HG03196 (cell line): ENCODE measurements at regions not wholly inside any gene's neighbourhood (a gene's known extent, or its start where the extent isn't known, plus 50 kb on each side); places are given as distances from the start of the nearest gene placed in this dataset.

Experiments
- ATAC-seq: cut with Tn5 transposase; IDR thresholded peaks from one replicate; pipeline ENCODE4 v1.9.1; 2021; ENCODE audit not compliant: unreplicated experiment

DNA sequence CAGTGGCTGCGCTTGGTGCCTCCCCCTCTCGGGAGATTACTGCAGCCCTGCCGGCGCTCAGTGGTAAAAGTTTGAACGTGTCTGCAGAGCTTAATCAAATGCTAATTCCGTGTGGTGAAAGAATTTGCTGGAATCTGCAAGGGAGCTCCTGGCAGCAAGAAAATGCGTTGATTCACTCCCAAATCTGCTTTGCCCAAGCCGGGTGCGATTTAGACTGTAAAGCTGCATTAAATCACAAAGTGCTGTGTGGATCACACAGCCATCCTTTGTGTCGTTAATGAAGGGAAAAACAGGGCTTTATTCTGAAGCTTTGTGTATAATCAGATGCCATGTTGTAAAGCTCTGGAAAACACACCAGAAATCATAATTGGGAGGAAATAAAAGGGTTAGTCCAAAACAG is 444.1 kb downstream of the BCOR start:
- ATAC-seq, result no peak

GRCh38 chrX:39654183-39654925 is 443.4 kb downstream of the BCOR start:
- ATAC-seq, result no peak

DNA sequence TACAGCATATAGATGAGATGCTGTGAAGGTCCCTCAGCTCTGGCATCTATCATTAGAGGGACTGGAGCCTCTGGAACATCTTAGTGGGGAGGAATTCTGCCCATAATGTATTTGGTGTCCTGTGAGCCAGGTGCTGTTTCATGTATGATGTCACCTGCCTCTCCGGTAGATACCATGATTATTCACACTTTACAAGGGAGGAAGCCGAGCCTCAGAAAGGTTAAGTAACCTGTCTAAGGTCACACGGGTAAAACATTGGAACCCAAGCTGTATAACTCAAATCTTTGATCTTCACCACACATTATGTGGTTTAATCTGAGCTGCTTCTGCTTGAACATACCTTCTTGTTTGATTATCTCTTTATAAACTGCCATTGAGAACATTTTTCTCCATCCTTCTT is 442.8 kb downstream of the BCOR start:
- ATAC-seq, result no peak

- ATAC-seq, result no peak
Observed at GRCh38 chrX:39661116-39661907, 436.4 kb downstream of the BCOR start.

DNA sequence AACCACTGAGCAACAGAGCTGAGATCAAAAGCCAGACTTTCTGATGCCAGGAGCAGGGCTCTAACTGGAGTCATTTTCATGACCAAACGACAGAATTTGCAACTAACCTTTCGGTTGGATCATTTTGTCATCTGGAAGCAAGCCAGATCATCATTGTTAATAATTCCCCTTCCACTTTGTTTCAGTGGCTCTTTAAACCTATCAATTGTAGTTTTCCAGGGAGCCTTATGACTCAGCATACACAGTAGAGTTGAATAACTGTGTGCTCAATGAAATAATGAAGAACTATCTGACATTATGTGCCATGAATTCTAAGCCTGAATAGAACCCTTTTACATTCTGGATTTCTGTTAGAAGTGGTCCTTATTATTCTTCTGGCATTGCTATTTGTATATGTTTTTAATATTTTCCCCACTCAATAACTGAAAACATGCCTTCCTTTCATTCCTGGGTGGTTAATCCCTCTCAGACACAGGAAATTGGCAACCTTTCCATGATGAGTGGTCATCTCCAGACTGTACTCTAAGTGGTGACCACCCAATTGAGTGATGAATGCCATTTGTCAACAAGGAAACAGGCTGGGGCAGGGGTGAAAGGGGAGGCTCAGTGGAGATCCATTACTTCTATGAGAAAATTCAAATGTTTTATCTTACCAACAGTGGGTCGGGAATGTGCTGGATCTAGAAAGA is 431.8 kb downstream of the BCOR start:
- ATAC-seq, result no peak

GRCh38 chrX:39667191-39667590 is 430.6 kb downstream of the BCOR start:
- ATAC-seq, result no peak

DNA sequence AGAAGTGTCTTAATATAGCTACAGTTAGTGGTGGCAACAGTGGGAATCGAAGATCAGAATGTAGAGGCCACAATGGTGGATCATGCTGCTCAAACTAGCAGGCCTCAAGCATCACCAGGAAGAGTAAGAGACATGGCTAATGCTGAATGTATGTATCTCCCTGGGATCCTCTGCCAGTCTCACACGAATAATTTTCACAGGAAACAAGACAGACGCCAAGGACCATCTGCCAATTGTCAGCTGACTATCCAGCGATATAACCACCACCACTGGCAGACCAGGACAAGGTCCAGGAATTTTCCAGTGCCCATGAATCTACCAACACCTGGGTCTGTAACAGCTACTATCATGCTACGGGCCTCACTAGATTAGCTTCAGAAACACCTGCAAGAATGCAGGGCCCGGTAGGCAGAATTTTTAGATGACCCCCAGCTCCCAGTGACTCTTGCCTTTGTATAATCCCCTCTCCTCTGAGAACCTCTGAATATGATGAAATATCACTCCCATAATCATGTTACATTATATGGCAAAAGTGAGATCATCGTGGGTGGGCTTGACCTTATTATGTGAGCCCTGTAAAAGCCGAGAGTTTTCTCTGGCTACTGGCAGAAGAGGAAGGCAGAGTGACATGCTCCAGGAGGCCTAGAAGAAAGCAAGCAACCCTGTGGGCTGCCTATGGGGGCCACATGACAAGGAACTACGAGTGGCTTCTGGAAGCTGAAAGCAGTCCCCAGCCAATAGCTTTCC is 429.8 kb downstream of the BCOR start:
- ATAC-seq, result no peak

- ATAC-seq, result no peak
Observed at GRCh38 chrX:39669668-39670067, 428.1 kb downstream of the BCOR start.

GRCh38 chrX:39670281-39670680 is 427.5 kb downstream of the BCOR start:
- ATAC-seq, result no peak

GRCh38 chrX:39672405-39672804 is 425.4 kb downstream of the BCOR start:
- ATAC-seq, result no peak

GRCh38 chrX:39674490-39675161 is 423.1 kb downstream of the BCOR start:
- ATAC-seq, result no peak

DNA sequence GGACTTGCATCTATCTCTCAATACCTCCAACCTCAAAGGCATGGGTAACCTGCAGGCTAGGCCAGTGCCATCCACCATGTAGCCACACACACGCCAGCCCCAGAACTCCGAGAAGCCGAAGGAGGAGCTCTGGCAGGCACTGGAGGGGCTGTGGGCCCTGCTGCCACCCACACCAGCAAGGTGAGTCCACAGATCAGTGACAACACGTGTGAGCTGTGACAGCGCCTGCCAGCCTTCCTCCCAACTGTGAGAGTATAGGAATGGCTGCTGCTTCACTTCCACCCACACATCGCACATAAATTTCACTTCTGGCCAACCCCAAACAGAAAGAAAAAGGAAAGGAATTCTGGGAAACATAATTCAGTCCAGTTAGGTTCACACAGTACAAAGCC is 422.6 kb downstream of the BCOR start:
- no peak for ATAC-seq

GRCh38 chrX:39675619-39676018 is 422.1 kb downstream of the BCOR start:
- no peak for ATAC-seq

DNA sequence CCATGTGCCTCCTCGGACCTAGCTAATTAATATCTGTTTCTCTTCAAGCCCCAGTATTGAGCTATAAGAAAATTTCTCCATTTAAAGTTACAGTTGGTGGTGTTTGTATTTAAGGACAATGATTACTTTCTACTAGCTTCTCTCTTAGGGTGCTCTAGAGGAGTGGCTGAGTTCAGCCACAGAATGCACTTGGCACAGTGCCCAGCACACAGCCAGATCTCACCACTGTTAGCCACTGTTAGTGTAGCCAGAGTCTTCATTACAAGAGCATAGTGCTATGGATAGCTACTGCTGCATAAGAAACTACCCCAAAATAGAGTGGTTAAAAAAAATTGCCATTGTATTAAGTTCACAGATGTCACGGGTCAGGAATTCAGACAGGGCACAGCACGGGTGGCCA is 421.3 kb downstream of the BCOR start:
- no peak for ATAC-seq

- ATAC-seq, result no peak
Observed at GRCh38 chrX:39677585-39677977, 420.2 kb downstream of the BCOR start.

GRCh38 chrX:39677978-39678791 is 419.6 kb downstream of the BCOR start:
- ATAC-seq, result no peak

DNA sequence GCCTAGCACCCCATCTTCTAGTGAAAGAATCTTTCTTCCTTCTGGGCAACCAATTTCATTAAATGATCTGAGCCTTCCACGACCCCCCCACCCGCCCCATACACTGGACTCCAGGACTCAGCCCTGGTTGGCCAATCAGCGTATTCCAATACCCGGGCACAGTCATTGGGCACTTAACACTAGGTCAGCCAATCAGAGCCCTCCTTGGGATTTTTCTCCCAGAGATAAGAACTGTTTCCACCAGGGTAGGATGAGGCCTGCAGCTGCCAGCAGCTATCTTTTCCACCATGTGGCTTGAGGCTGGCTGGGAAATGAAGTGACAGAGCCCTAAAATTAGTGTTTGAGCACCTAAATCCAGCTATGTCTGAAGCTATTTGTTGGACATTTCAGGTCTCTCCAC is 418.8 kb downstream of the BCOR start:
- no peak for ATAC-seq

DNA sequence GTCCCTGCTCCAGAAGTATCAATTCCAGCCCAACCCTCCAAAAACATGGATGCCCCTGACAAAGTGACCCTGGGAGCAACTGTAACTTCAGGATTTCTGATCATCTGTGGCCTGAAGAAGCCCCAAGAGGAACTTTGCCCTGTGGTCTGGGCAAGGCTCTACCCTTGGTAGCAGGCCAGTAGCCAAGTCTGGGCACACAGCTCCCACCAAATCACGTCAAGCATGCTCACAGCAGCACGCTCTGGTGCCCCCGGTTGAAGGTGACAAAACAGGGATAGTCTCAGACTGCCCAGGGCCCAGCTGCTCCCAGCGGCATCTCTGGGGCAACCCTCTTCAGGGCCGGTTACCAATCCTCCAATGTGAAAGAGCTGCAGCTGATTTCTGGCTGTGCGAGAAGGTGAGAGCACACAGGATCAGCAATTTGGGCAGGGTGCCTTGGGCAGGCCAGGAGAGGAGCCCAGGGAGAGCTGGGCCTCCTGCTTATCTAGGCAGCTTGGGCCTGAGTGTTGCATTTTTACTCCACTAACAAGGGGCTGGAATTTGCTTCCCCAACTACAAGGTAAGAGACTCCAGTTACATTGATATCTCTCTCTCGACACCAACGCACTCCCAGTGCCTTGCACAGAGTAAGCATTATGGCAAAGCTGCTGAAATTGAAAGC is 418.1 kb downstream of the BCOR start:
- no peak for ATAC-seq

- ATAC-seq, result no peak
Observed at GRCh38 chrX:39681885-39682284, 415.9 kb downstream of the BCOR start.
